Hindlimb muscle (tissue), 1 donor: ENCODE measurements at regions not wholly inside any gene's neighbourhood (a gene's known extent, or its start where the extent isn't known, plus 50 kb on each side); places are given as distances from the start of the nearest gene placed in this dataset.
"Not testable (repeated sequence)": the region's sequence is repeated elsewhere in the genome, so short reads cannot be mapped to it uniquely, and the experiment has no call there.

Experiments used
- DNase-seq: peaks from one replicate; pipeline ENCODE4 v3.0.0-alpha.2; 2013

DNA sequence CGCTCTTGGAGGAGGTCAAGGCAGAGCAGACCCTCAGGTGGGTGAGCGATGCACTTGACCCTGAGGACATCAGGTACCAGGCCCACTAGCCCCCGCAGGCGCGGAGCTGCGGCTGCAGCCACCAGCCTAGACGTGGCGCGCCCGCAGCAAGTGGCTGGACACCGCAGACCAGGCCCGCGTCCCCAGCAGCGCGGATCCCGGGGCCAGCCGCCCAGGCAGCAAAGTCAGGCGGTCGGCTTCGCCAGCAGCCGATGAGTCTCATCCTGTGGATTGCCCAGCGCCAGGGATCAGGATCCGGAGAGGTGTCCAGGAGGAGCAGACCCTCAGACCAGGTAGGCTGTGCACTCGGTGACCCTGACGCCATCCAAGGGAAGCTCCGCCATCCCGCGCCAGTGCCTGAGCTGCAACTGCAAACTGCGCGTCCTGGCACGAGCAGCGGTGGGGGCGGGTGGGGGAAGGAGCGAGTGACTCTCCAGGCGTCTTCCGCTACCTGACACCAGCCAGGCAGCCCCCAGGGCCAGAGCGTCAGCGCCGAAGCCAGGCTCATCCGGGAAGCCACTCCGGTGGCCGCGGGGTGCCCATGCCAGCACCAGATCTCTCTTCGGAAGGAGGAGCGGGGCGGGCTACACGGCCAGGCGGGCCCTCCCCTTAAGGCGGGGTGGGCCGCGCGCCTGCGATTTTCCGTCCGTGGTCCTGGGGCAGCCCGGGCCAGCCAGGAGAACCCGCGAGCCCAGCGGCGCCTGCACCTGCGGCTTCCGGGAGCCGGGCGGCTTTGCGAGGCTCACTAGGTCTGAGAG, 92.6 kb upstream of the THOC3 start:
- not testable (repeated sequence) for DNase-seq

DNA sequence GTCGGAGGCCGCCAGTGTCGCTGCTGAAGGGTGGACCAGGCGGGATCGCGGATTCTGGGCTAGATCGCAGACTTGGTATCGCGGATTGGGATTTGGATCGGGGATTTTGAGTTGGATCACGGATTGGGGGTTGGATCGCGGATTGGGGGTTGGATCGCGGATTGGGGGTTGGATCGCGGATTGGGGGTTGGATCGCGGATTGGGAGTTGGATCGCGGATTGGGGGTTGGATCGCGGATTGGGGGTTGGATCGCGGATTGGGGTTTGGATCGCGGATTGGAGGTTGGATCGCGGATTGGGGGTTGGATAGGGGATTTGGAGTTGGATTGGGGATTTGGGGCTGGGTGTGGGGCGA, 93.1 kb upstream of the THOC3 start:
- DNase-seq, result not testable (repeated sequence)

DNA sequence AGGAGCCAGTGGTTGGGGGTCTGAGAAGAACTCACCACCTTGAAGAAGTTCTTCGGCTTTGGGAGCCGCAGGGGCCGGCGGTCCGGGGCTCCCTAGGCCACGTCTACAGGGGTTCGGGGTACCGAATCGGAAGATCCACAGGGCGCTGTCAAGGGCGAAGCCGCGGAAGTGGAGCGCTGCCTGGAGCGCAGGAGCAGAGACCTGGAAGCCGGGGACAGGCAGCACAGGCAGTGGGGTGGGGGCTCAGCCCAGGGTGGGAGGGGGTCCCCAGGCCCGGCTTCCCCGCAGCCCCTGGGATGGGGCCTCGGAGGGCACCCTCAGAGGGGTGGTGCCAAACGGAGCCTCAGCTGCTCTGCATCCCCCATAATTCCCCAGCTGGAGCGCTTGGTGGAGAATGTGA, 93.5 kb upstream of the THOC3 start:
- DNase-seq, result not testable (repeated sequence)

DNA sequence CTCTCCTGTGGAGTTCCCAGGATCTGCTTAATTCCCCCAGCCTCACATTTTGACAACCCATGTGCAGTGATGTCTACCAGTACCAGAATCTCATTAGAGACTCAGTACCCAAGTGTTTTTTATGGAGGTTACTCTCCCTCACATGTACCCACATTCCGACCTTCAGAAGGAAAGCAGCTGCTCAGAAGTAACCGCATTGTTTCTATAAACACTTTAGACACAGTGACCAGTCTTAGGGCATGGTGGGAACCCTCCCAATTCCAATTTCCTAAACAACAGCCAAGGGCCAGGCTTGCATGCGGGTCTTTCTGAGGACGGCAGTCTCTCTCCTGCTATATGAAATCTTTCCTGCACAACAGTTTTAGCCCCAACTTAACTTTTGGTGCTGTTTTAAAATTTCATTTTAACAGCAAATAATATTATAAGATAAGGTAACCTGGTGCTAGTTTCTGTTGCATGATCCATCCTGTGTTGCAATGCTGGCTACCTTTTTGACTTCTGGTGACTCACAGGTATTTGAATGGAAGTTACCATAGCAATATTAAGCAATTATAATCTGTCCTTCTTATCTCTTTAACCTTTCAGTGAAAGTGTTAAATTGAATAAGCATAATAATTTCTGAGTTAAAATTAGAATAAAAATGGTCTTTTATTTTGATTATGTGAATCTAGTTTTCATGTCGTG, 98.3 kb upstream of the THOC3 start:
- DNase-seq, result not testable (repeated sequence)

DNA sequence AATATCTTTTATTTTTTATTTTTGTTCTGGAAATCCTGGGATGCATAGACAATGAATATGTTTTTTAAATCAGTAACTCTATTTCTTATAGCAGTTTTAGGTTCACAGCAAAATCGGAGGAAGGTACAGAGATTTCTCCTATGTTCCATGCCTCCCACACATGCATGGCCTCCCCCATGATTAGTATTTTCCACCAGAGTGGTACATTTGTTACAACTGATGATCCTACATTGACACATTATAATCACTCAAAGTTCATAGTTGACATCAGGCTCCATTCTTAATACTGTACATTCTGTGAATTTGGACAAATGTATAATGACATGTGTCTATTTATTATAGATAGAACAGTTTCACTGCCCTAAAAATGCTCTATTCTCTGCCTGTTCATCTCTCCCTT, 99.0 kb upstream of the THOC3 start:
- DNase-seq, result not testable (repeated sequence)

DNA sequence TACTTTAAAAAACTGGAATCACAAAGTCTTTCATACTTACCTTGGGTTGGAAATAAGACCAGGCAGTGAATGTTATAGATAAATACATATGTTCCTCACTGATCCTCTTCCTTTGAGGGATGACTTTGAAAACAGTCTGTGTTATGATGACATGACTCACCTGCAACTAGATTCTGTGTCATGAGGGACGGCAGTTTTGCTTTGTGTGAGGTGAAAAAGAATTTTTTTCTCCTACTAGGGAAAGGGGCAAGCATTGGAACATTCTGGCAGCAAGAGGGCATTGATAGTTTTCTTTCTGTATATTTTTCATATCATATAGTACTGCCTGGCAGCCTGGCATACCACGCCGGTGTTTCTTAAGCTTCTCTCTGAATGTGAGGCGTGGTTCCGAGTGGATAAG, 99.8 kb upstream of the THOC3 start:
- DNase-seq, result not testable (repeated sequence)

DNA sequence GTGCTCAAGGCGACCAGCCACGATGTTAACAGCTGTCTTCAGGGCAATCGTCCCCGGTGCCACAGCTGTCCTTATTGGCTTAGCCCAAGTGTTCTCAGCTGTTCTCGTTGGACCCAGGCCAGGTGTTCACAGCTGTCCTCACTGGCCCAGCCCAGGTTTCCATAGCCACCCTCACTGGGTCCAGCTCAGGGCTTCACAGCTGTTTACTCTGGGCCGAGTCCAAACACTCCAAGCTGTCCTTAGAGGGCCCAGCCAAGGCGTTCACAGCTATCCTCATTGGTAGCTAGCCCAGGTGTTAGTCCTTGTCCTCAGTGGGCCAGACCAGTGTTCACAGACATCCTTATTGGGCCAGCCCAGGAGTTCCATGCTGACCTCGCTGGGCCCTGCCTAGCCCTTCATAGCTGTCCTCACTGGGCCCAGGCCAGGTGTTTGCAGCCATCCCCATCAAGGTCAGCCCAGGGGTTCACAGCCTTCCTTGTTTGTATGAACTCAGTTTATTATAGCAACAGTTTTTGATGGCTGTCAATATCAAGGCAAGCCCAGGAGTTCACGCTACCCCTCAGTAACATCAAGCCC, 106.0 kb upstream of the THOC3 start:
- DNase-seq, result not testable (repeated sequence)

DNA sequence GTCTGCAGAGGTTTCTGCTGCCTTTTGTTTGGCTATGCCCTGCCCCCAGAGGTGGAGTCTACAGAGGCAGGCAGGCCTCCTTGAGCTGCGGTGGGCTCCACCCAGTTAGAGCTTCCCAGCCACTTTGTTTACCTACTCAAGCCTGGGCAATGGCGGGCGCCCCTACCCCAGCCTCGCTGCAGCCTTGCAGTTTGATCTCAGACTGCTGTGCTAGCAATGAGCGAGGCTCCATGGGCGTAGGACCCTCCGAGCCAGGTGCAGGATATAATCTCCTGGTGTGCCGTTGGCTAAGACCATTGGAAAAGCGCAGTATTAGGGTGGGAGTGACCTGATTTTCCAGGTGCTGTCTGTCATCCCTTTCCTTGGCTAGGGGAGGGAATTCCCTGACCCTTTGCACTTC, 115.6 kb upstream of the THOC3 start:
- not testable (repeated sequence) for DNase-seq

DNA sequence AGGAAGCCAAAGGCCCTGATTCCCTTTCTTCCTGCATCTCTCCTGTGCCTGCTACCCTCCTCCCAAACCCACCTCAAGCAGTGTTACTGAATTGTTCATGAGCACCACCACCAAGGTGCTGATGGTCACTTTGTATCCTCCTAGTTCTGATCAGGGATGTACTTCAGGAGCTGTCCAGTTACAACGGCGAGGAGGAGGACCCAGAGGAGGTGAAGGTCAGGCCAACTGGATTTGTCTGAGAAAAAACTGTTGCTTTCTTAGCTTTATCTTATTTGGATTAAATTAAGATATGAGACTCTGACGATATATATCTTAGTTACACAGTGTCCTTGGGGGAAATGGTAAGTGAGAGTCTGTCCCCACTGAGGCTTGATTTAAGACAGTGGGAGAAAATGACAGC, 135.0 kb upstream of the THOC3 start:
- DNase-seq, result not testable (repeated sequence)

DNA sequence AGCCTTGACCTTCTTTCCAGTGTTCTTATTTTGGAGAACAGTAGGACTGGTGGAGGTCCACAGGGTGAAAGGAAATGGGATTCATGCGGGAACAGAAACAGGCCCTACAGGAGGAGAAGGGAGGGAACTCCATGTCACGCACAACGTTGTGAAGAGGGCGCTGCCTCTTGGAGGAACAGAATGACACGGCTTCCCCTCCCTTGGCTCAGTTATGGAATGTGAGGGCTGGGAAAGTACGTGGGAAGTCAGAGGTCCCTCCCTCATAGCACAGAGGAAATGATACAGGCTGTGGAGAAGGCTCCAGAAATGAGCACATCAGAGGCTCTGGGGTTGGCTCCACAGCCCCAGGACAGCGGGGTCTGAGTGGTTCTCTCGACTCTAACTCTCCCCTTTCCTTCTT, 125.3 kb upstream of the SIMC1 start:
- DNase-seq, result not testable (repeated sequence)

DNA sequence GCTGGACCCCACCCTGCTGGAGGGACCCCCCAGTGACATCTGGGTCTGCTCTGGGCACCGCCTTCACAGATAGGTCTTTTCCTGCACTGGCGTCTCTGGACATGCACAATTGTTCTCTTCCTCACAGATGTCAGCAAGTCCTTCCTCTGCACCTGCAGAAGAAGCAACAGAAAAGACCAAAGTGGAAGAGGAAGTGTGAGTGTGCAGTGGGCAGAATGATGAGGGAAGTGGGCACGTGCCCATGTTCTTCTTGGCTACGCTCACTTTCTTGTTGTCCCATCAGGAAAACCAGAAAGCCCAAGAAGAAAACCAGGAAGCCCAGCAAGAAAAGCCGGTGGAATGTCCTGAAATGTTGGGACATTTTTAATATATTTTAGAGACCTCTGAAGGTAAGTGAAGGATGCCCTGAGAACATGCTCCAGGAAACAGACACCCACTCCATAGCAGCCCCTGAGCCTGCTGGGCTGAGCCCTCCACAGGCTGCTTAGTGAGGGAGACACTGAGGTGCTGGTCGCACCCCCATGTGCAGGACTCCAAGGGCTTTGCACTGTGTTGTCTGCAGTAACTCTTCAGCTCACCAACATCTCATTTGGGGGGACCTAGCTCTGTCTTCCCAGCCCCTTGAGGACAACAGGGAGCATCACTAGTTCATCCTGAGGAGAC, 124.4 kb upstream of the SIMC1 start:
- not testable (repeated sequence) for DNase-seq

DNA sequence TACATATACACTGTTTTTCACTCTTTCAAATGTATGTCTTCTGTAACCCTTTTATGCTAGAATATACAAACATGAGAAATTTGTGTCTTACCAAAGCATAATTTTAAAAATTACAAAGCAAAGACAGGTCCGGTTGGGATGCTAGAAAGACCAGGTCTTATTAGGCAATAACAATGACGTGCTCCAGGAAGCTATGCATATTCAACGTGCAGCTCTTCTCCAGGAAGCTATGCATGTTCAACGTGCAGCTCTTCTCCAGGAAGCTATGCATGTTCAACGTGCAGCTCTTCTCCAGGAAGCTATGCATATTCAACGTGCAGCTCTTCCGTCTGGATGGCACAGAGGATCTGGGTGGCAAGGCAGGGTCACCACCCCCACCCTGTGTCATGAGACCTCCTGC, 123.4 kb upstream of the SIMC1 start:
- DNase-seq, result not testable (repeated sequence)

DNA sequence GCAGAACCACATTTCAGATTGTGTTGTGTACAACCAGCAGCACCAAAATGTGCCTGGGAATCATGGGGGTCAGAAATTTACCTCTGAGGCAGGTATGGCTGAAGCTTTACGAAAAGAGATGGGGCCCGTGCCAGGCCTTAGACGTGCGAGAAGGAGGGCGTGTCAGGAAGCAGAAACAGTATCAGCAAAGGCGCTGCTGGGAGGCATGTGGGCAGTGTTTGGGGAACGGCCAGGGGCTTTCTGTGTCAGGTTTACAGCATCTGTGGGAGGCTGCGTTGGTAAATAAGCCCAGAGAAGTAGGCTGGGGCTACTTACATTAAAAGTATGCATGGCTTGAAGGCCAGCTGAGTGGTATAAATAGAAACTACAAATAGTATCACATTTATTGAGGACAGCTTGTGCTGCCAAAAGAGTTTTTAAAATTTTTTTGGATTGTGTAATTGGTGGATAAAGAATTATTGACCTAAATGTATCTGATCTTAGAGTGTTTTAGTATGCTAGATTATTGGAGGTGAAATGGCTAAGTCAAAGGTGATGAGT, 120.5 kb upstream of the SIMC1 start:
- DNase-seq, result not testable (repeated sequence)

DNA sequence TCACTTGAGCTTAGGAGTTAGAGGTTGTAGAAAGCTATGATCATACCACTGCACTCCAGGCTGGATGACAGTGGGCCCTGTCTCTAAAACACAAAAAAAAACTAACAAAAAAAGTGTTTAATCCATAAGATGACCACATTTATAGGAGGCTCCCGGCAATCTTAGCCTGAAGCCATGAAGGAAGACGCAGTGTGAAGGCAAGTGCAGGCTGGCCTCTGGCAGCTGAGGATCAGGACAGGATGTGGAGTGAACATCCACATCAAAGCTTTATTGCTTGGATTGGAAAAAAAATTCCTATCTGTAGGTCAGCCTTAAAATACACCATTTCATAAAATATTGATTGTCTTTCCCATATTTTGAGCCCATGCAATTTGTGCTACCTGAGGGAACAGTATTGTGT, 115.9 kb upstream of the SIMC1 start:
- not testable (repeated sequence) for DNase-seq

DNA sequence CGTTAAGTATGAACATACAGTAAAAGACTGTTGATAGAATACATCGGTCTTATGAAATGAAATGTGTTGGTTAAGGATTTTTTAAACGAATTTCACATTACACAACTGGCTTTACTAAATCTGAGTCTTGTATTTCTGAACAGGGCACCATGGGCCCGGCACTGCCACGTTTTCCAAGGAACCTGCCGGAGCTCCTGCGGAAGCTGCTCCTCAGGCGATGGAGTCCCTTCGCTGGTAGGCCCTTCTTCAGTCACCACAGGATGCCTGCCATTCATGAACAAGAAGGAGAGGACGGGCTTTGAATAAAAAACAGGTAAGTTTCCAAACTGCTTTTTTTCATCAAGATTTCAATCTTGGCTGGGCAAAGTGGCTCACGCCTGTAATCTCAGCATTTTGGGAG, 114.1 kb upstream of the SIMC1 start:
- not testable (repeated sequence) for DNase-seq

DNA sequence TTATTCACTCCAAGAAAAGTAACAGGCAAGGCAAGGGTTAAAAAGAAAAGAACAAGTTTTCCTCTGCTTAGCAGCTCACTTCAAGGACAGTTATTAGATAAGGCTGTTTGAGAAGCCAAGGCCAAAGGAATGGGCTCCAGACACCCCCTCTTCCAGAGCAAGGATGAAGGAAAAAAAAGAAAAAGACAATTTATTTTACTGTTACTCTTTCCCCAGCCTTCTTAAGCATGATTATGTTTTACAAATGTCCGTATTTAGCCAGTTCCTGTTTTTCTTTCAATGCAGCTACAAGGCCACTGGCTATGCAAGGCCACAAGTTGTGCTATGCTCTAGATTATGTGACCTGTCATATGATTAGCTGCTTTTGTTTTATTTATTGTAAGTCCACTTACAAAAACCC, 106.5 kb upstream of the SIMC1 start:
- no peak for DNase-seq

DNA sequence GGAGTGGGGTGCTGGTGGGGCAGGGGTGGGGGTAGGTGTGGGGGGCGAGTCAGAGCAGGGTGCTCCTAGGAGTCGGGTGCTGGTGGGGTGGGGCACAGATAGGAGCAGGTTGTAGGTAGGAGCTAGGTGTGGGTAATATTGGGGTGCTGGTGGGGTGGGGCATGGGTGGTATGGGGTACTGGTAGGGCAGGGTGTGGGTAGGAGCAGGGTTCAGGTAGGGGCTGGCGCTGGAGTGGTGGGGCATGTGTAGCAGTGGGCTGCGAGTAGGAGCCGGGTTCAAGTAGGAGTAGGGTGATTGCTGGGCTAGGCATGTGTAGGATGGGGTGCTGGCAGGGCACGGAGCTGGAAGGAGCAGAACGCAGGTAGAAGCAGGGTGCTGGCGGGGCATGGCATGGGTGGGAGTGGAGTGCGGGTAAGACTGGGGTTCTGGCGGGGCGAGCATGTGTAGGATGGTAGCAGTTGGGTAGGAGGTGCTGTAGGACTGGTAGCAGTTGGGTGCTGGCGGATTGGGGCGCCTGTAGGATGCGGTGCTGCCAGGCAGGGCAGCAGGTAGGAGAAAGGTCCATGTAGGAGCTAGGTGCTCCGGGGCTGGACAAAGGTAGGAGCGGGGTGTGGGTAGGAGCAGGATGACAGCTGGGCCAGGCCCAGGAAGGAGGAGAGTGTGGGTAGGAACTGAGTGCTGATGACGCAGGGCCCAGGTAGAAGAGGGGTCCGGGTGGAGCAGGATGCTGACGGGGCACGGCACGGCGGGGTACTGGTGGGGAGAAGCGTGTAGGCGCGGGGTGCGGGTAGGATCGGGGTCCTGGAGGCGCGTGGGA, 105.5 kb upstream of the SIMC1 start:
- DNase-seq, result no peak

DNA sequence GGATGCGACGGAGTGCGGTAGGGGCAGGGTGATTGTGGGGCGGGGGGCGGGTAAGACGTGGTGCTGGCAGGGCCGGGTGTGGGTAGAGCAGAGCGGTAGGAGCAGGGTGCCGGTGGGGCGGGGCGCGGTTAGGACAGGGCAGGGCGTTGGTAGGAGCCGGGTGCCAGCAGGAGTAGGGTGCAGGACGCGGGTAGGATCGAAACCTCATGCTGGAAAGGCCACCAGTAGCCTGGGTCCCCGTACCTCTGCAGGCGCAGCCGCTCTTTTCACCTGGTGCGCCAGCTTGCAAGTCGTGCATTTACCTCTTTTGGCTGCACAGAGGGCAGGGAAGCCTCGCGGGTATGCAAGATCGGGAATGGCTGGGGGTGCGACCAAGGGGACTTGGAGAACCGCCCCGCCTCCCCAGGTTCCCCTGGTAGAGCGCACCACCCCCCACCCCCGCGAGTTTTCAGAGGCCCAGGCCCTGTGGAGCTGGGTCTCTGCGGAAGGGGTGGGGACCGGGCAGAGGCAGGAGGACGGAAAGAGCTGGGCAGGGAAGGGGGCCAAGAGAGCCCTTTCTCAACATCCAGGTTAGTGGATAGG, 104.8 kb upstream of the SIMC1 start:
- DNase-seq, result no peak

DNA sequence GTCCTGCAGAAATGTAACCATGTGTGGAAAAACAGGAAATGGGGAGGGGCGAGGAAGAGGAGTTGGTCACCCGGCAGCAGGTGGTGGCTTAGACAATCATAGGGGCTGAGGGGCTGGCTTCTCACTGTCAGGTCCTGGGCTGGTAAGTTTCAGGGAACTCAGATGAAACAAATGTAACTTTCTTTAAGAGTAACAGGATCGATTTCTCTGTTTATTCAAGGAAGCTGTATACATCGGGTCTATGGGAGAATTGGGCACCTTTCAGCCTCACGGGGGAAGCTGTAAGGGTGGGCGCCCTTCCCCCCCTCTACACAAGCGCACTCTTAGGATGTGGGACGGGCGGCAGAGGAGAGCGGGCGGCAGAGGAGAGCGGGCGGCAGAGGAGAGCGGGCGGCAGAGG, 104.3 kb upstream of the SIMC1 start:
- DNase-seq, result no peak

DNA sequence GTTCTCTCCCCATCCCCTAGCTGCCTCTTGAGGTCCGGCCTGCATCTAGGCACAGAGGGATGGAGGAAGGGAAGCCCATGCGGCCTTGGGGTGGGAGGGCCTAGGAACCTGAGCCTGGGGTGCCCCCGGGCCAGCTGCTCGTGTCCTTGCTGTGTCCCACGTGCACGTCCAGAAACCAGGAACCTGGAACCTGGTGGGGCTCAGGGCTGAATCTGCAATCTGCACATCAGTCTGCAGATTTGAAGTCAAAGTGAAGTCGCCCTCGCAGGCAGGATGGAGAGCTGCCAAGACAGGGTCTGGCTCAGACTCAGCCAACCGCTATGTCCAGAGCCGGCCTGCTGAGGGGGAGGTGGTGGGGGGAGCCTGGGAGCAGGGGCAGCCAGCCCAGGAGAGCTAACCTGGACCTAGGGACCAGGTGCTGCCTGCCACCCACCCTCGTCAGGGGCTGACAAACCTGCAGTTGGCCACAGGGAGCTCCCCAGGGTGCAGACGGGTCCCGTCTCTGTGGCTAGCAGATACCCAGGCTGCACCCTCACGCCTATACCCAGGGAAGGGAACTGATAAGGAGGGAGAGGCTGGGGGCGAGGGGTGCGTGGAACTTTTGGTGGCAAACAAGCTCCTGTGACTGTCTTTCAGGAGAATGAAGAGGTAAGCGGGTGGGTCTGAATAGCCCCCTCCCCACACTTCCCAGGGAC, 103.5 kb upstream of the SIMC1 start:
- DNase-seq, result no peak

DNA sequence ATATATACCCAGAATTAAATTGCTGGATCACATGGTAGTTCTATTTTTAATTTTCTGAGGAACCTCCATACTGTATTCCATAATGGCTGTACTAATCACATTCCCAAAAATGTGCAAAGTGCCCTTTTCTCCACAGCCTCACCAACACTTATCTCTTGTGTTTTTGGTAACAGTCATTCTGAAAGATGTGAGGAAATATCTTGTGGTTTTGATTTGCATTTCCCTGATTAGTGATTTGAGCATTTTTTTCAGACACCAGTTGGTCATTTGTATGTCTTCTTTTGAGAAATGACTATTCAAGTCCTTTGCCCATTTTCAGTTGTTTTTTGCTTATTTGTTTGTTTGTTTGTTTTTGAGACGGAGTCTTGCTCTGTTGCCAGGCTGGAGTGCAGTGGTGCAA, 98.1 kb upstream of the SIMC1 start:
- not testable (repeated sequence) for DNase-seq
